Endothelial cell of umbilical vein (primary cell): ENCODE measurements at regions not wholly inside any gene's neighbourhood (a gene's known extent, or its start where the extent isn't known, plus 50 kb on each side); places are given as distances from the start of the nearest gene placed in this dataset.

Source experiments
- BruUV-seq: library from RNA; stranded (reverse); fragments of 400-500 nt; replicated peaks from 2 replicates; lab custom pipeline; 2021; lab: Mats Ljungman, UMichigan
- CTCF ChIA-PET: fragments of 300-600, 350-600 bp; sonication (Branson Sonifier 250); formaldehyde crosslinking; loops from one replicate; lab custom pipeline; 2021; ENCODE audit warnings: antibody characterized with exemption, inconsistent platforms; lab: Charles Lee
- POLR2A ChIA-PET: fragments of 300-600, 350-600 bp; sonication (Branson Sonifier 250); formaldehyde crosslinking; loops from one replicate; lab custom pipeline; 2021; ENCODE audit warnings: antibody characterized with exemption, inconsistent platforms; lab: Charles Lee
- DNase-seq: peaks from one replicate; pipeline ENCODE4 v3.0.0-alpha.2; 2011; ENCODE audit warnings: low read depth, low spot score
- FAIRE-seq: peaks from 2 replicates; lab custom pipeline; 2011; peaks lifted over from hg19 to GRCh38; lab: Jason Lieb, UNC
- H2AFZ ChIP-seq: 2 replicates; pipeline ENCODE4 v1.6.0; 2012; ENCODE audit warnings: low read depth, low read length, control low read depth, inconsistent platforms
- H3K27ac ChIP-seq: 2 replicates; pipeline ENCODE4 v1.5.1; 2011; ENCODE audit warnings: low read depth, mild to moderate bottlenecking, control low read depth, low read length, moderate library complexity; ENCODE audit not compliant: insufficient read depth
- H3K27me3 ChIP-seq, 2 experiments: 2 replicates each; pipeline versions ENCODE4 v1.6.0 to v1.6.1; 2011; ENCODE audit warnings: low read length in 2 of 2, mixed read lengths in 1 of 2; ENCODE audit not compliant: control insufficient read depth in 2 of 2, insufficient read depth in 2 of 2
- H3K36me3 ChIP-seq, 2 experiments: 2 replicates in 1 of 2; 3 replicates in 1 of 2; pipeline ENCODE4 v1.5.1; 2011; ENCODE audit warnings: low read length in 2 of 2, mild to moderate bottlenecking in 1 of 2, moderate library complexity in 1 of 2; ENCODE audit not compliant: control insufficient read depth in 2 of 2, insufficient read depth in 2 of 2; ENCODE audit errors: extremely low read depth in 1 of 2
- H3K4me1 ChIP-seq: 3 replicates; pipeline ENCODE4 v1.5.1; 2011; ENCODE audit warnings: mild to moderate bottlenecking, low read length; ENCODE audit not compliant: control insufficient read depth, insufficient read depth; ENCODE audit errors: extremely low read depth
- H3K4me2 ChIP-seq: 2 replicates; pipeline ENCODE4 v1.6.1; 2011; ENCODE audit warnings: low read length, control low read depth, mixed read lengths; ENCODE audit not compliant: insufficient read depth
- H3K4me3 ChIP-seq, 3 experiments: fragments of 200-600 bp in 1 of 3; sonication (generic), shearing (Covaris generic) in 1 of 3; replicated peaks in 1 of 3; 2 replicates each; pipeline ENCODE4 v1.5.1; 2011 to 2016; ENCODE audit warnings: control low read depth in 3 of 3, low read length in 3 of 3, mild to moderate bottlenecking in 2 of 3, inconsistent platforms in 1 of 3, low read depth in 1 of 3, moderate library complexity in 1 of 3; ENCODE audit not compliant: insufficient read depth in 1 of 3
- H3K79me2 ChIP-seq: 2 replicates; pipeline ENCODE4 v1.6.0; 2012; ENCODE audit warnings: low read length, inconsistent platforms; ENCODE audit not compliant: control insufficient read depth, insufficient read depth
- H3K9ac ChIP-seq: replicated peaks from 2 replicates; pipeline ENCODE3; 2011; ENCODE audit warnings: low read length, control low read depth; ENCODE audit not compliant: insufficient read depth; ENCODE audit errors: extremely low read depth
- H3K9me1 ChIP-seq: replicated peaks from 3 replicates; pipeline ENCODE4 v1.6.0; 2011; ENCODE audit warnings: mild to moderate bottlenecking, low read length; ENCODE audit not compliant: control insufficient read depth, insufficient read depth; ENCODE audit errors: extremely low read depth
- H3K9me3 ChIP-seq: replicated peaks from 2 replicates; pipeline ENCODE4 v1.5.1; 2012; ENCODE audit warnings: low read length, inconsistent platforms; ENCODE audit not compliant: control insufficient read depth, insufficient read depth
- H4K20me1 ChIP-seq: replicated peaks from 2 replicates; pipeline ENCODE3; 2011; ENCODE audit warnings: mild to moderate bottlenecking, low read length; ENCODE audit not compliant: control insufficient read depth, insufficient read depth; ENCODE audit errors: extremely low read depth
- CTCF ChIP-seq, 2 donors: IDR thresholded peaks; 1 replicate in 1 of 2; 2 replicates in 1 of 2; pipeline ENCODE4 v1.5.1; 2011; ENCODE audit warnings: low read length in 2 of 2, mild to moderate bottlenecking in 2 of 2, moderate library complexity in 2 of 2, control low read depth in 1 of 2, inconsistent platforms in 1 of 2, low read depth in 1 of 2; ENCODE audit not compliant: insufficient read depth in 1 of 2; ENCODE audit errors: extremely low read depth in 1 of 2
- EZH2 ChIP-seq: IDR thresholded peaks from 2 replicates; pipeline ENCODE4 v1.6.1; 2012; ENCODE audit warnings: borderline replicate concordance, low read depth, mild to moderate bottlenecking, moderate library complexity, low read length, inconsistent platforms; ENCODE audit not compliant: severe bottlenecking
- GATA2 ChIP-seq: IDR thresholded peaks from 2 replicates; pipeline ENCODE4 v1.7.0; 2011; ENCODE audit warnings: low read depth, mild to moderate bottlenecking, moderate library complexity, mixed read lengths, low read length; ENCODE audit not compliant: insufficient read length, insufficient read depth
- MAX ChIP-seq: IDR thresholded peaks from 2 replicates; pipeline ENCODE4 v1.6.1; 2011; ENCODE audit not compliant: insufficient read depth, insufficient read length
- MYC ChIP-seq: IDR thresholded peaks from one replicate; pipeline ENCODE4 v1.6.1; 2011; ENCODE audit warnings: mild to moderate bottlenecking, low read depth, low read length
- dilution Hi-C: fragments of 300-500 bp; cut with MboI; formaldehyde crosslinking; loops from one replicate; pipeline ENCODE4 v1.15.0; 2019; ENCODE audit warnings: low sequenced_read_pairs; ENCODE audit not compliant: extremely low pct_ligation_motif_present
- intact Hi-C: fragments of 100-400 bp; cut with micrococcal nuclease; formaldehyde crosslinking; loops from one replicate; pipeline ENCODE4 v1.10.0; 2022

GRCh38 chr13:75090872-75091615 is 390.9 kb downstream of the TBC1D4 start:
- no peaks in the 10 kb centered on the region for H3K36me3 ChIP-seq
- no peak overlapping the region for H2AFZ ChIP-seq
- TF ChIP-seq MAX: no peak
- TF ChIP-seq CTCF (IDR thresholded peaks at IDR 0.05; ENCODE audit: extremely low read depth in 1 of 2, insufficient read depth in 1 of 2, low read depth in 1 of 2, low read length in 2 of 2): no peak
- no peak for TF ChIP-seq MYC
- TF ChIP-seq EZH2: no peak
- TF ChIP-seq GATA2: no peak
- H3K79me2 ChIP-seq: no peaks in the 10 kb centered on the region
- POLR2A ChIA-PET: no interaction called here
- H3K9me3 ChIP-seq: no peaks in the 10 kb centered on the region
- intact Hi-C loops: no loop called here
- H4K20me1 ChIP-seq: no peaks in the 10 kb centered on the region
- H3K4me1 ChIP-seq: no peaks in the 10 kb centered on the region
- dilution Hi-C loops: no loop called here
- no TSS peak for BruUV-seq
- H3K4me3 ChIP-seq: no peak overlapping the region
- H3K9ac ChIP-seq: no peak overlapping the region
- no peak overlapping the region for H3K4me2 ChIP-seq
- CTCF ChIA-PET: interaction anchor here (0.9 kb wide), 1 partner anchor 9 kb away, joined by 4 read pairs; no protein-coding TSS in a partner anchor
- no peak for DNase-seq
- no peak for FAIRE-seq
- no peaks in the 10 kb centered on the region for H3K27me3 ChIP-seq
- H3K27ac ChIP-seq: no peak overlapping the region
- H3K9me1 ChIP-seq: no peaks in the 10 kb centered on the region
